ELR (cell line): ENCODE measurements at regions not wholly inside any gene's neighbourhood (a gene's known extent, or its start where the extent isn't known, plus 50 kb on each side); places are given as distances from the start of the nearest gene placed in this dataset.

Experiments used
- DNase-seq: peaks from one replicate; pipeline ENCODE4 v3.0.0-alpha.2; 2015; ENCODE audit warnings: low read depth

GRCh38 chr1:244347942-244348341, 103.8 kb downstream of the ADSS2 start:
- peak; percentile 46 for DNase-seq

- peak; percentile 91 for DNase-seq
These were observed 102.6 kb downstream of the ADSS2 start for GRCh38 chr1:244349103-244349531.

DNA sequence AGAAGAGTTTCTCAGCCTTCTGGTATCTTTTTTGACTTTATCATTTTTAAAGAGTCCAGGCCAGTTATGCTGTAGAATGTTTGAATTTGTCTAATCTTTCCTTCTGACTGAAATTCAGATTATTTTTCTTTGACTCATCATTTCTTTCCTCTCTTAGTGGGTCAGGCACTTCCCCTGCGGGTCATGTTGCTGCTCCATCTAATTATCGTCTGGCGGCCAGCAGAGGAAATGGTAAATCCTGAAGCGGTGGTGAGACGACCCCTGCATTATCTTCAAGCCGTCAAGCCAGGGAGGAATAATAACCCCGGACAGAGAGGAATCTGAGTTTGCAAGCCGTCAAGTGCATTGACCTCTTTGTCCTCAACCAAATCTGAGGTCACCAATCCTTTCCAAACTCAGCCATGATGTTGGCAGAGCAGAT, 102.1 kb downstream of the ADSS2 start:
- peak; percentile 64 for DNase-seq

- no peak for DNase-seq
These were observed 101.7 kb downstream of the ADSS2 start for GRCh38 chr1:244350027-244350426.

- no peak for DNase-seq
These were observed 99.4 kb downstream of the ADSS2 start for GRCh38 chr1:244352156-244352830.

DNA sequence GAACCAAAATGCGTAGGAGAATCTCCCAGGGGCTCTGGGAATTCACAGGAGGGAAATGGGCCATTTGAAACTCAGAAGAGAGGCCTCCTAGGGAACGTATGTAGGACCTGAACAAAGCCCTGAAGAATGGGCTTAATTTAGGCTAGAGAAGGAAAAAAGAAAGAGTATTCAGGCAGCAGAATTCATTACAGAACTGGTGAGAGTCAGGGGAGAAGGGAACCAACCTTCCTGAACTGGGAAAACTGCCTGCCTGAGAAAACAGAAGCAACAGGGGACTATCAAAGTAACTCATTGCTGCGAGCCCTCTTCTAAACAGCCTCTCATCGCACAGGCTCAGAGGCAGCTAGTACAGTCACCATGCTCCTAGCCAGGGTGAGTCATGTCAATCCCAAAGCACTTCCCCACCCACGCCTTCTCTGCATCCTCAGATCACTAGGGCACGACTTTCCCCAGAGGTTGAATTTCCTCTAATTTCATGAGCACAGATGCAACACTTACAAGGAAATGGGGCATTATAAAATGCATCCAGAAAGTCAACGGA, 98.1 kb downstream of the ADSS2 start:
- peak; percentile 98 for DNase-seq

DNA sequence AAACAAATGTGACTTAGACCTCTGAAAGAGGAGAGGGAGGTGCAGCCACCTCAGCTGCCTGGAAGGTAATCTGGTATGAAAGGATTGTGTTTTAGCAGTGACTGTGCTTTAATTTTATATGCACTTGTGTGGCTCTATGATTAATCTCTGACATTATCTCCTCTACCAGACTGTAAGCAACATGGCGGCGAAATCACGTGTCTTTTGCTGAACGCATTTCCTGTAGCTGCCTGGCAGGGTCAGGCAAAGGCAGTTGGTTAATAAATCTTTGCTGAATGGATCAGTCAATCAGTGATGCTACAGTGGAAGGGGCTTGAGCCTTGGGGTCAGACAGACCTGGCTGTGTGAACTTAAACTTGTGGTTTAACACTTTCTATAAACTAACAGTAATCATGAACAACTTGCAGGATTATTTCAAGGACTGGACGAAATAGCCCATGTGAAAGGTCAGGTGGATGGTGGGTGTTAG, 96.9 kb downstream of the ADSS2 start:
- peak; percentile 50 for DNase-seq

GRCh38 chr1:244356376-244356775, 95.3 kb downstream of the ADSS2 start:
- DNase-seq: no peak
